Endothelial cell of umbilical vein (primary cell): ENCODE measurements at regions not wholly inside any gene's neighbourhood (a gene's known extent, or its start where the extent isn't known, plus 50 kb on each side); places are given as distances from the start of the nearest gene placed in this dataset.

Experiments used
- BruUV-seq: library from RNA; stranded (reverse); fragments of 400-500 nt; replicated peaks from 2 replicates; lab custom pipeline; 2021; lab: Mats Ljungman, UMichigan
- CTCF ChIA-PET: fragments of 300-600, 350-600 bp; sonication (Branson Sonifier 250); formaldehyde crosslinking; loops from one replicate; lab custom pipeline; 2021; ENCODE audit warnings: antibody characterized with exemption, inconsistent platforms; lab: Charles Lee
- POLR2A ChIA-PET: fragments of 300-600, 350-600 bp; sonication (Branson Sonifier 250); formaldehyde crosslinking; loops from one replicate; lab custom pipeline; 2021; ENCODE audit warnings: antibody characterized with exemption, inconsistent platforms; lab: Charles Lee
- DNase-seq: peaks from one replicate; pipeline ENCODE4 v3.0.0-alpha.2; 2011; ENCODE audit warnings: low read depth, low spot score
- FAIRE-seq: peaks from 2 replicates; lab custom pipeline; 2011; peaks lifted over from hg19 to GRCh38; lab: Jason Lieb, UNC
- H2AFZ ChIP-seq: 2 replicates; pipeline ENCODE4 v1.6.0; 2012; ENCODE audit warnings: low read depth, low read length, control low read depth, inconsistent platforms
- H3K27ac ChIP-seq: 2 replicates; pipeline ENCODE4 v1.5.1; 2011; ENCODE audit warnings: low read depth, mild to moderate bottlenecking, control low read depth, low read length, moderate library complexity; ENCODE audit not compliant: insufficient read depth
- H3K27me3 ChIP-seq, 2 experiments: 2 replicates each; pipeline versions ENCODE4 v1.6.0 to v1.6.1; 2011; ENCODE audit warnings: low read length in 2 of 2, mixed read lengths in 1 of 2; ENCODE audit not compliant: control insufficient read depth in 2 of 2, insufficient read depth in 2 of 2
- H3K36me3 ChIP-seq, 2 experiments: 2 replicates in 1 of 2; 3 replicates in 1 of 2; pipeline ENCODE4 v1.5.1; 2011; ENCODE audit warnings: low read length in 2 of 2, mild to moderate bottlenecking in 1 of 2, moderate library complexity in 1 of 2; ENCODE audit not compliant: control insufficient read depth in 2 of 2, insufficient read depth in 2 of 2; ENCODE audit errors: extremely low read depth in 1 of 2
- H3K4me1 ChIP-seq: 3 replicates; pipeline ENCODE4 v1.5.1; 2011; ENCODE audit warnings: mild to moderate bottlenecking, low read length; ENCODE audit not compliant: control insufficient read depth, insufficient read depth; ENCODE audit errors: extremely low read depth
- H3K4me2 ChIP-seq: 2 replicates; pipeline ENCODE4 v1.6.1; 2011; ENCODE audit warnings: low read length, control low read depth, mixed read lengths; ENCODE audit not compliant: insufficient read depth
- H3K4me3 ChIP-seq, 3 experiments: fragments of 200-600 bp in 1 of 3; sonication (generic), shearing (Covaris generic) in 1 of 3; replicated peaks in 1 of 3; 2 replicates each; pipeline ENCODE4 v1.5.1; 2011 to 2016; ENCODE audit warnings: control low read depth in 3 of 3, low read length in 3 of 3, mild to moderate bottlenecking in 2 of 3, inconsistent platforms in 1 of 3, low read depth in 1 of 3, moderate library complexity in 1 of 3; ENCODE audit not compliant: insufficient read depth in 1 of 3
- H3K79me2 ChIP-seq: 2 replicates; pipeline ENCODE4 v1.6.0; 2012; ENCODE audit warnings: low read length, inconsistent platforms; ENCODE audit not compliant: control insufficient read depth, insufficient read depth
- H3K9ac ChIP-seq: replicated peaks from 2 replicates; pipeline ENCODE3; 2011; ENCODE audit warnings: low read length, control low read depth; ENCODE audit not compliant: insufficient read depth; ENCODE audit errors: extremely low read depth
- H3K9me1 ChIP-seq: replicated peaks from 3 replicates; pipeline ENCODE4 v1.6.0; 2011; ENCODE audit warnings: mild to moderate bottlenecking, low read length; ENCODE audit not compliant: control insufficient read depth, insufficient read depth; ENCODE audit errors: extremely low read depth
- H3K9me3 ChIP-seq: replicated peaks from 2 replicates; pipeline ENCODE4 v1.5.1; 2012; ENCODE audit warnings: low read length, inconsistent platforms; ENCODE audit not compliant: control insufficient read depth, insufficient read depth
- H4K20me1 ChIP-seq: replicated peaks from 2 replicates; pipeline ENCODE3; 2011; ENCODE audit warnings: mild to moderate bottlenecking, low read length; ENCODE audit not compliant: control insufficient read depth, insufficient read depth; ENCODE audit errors: extremely low read depth
- EZH2 ChIP-seq: IDR thresholded peaks from 2 replicates; pipeline ENCODE4 v1.6.1; 2012; ENCODE audit warnings: borderline replicate concordance, low read depth, mild to moderate bottlenecking, moderate library complexity, low read length, inconsistent platforms; ENCODE audit not compliant: severe bottlenecking
- FOS ChIP-seq: IDR thresholded peaks from 2 replicates; pipeline ENCODE4 v1.6.1; 2011; ENCODE audit warnings: mild to moderate bottlenecking, low read length, moderate library complexity, borderline replicate concordance; ENCODE audit not compliant: insufficient read depth
- GATA2 ChIP-seq: IDR thresholded peaks from 2 replicates; pipeline ENCODE4 v1.7.0; 2011; ENCODE audit warnings: low read depth, mild to moderate bottlenecking, moderate library complexity, mixed read lengths, low read length; ENCODE audit not compliant: insufficient read length, insufficient read depth
- JUN ChIP-seq: IDR thresholded peaks from 2 replicates; pipeline ENCODE4 v1.6.1; 2011; ENCODE audit warnings: borderline replicate concordance, low read depth; ENCODE audit not compliant: insufficient read length, insufficient read depth
- MYC ChIP-seq: IDR thresholded peaks from one replicate; pipeline ENCODE4 v1.6.1; 2011; ENCODE audit warnings: mild to moderate bottlenecking, low read depth, low read length
- POLR2A ChIP-seq: IDR thresholded peaks from 2 replicates; pipeline ENCODE4 v1.6.1; 2012; ENCODE audit warnings: low read depth, mild to moderate bottlenecking, control low read depth, low read length
- POLR2AphosphoS5 ChIP-seq: IDR thresholded peaks from 2 replicates; pipeline ENCODE4 v1.6.1; 2012; ENCODE audit warnings: low read depth, mild to moderate bottlenecking, control low read depth, low read length, moderate library complexity; ENCODE audit not compliant: insufficient read depth
- dilution Hi-C: fragments of 300-500 bp; cut with MboI; formaldehyde crosslinking; loops from one replicate; pipeline ENCODE4 v1.15.0; 2019; ENCODE audit warnings: low sequenced_read_pairs; ENCODE audit not compliant: extremely low pct_ligation_motif_present
- intact Hi-C: fragments of 100-400 bp; cut with micrococcal nuclease; formaldehyde crosslinking; loops from one replicate; pipeline ENCODE4 v1.10.0; 2022
- TF ChIP-seq, protein P1 (sequence below): IDR thresholded peaks from 2 replicates; pipeline ENCODE4 v1.6.1; 2011; ENCODE audit not compliant: insufficient read depth, insufficient read length
- TF ChIP-seq, protein P2 (sequence below), 2 donors: IDR thresholded peaks; 1 replicate in 1 of 2; 2 replicates in 1 of 2; pipeline ENCODE4 v1.5.1; 2011; ENCODE audit warnings: low read length in 2 of 2, mild to moderate bottlenecking in 2 of 2, moderate library complexity in 2 of 2, control low read depth in 1 of 2, inconsistent platforms in 1 of 2, low read depth in 1 of 2; ENCODE audit not compliant: insufficient read depth in 1 of 2; ENCODE audit errors: extremely low read depth in 1 of 2

DNA sequence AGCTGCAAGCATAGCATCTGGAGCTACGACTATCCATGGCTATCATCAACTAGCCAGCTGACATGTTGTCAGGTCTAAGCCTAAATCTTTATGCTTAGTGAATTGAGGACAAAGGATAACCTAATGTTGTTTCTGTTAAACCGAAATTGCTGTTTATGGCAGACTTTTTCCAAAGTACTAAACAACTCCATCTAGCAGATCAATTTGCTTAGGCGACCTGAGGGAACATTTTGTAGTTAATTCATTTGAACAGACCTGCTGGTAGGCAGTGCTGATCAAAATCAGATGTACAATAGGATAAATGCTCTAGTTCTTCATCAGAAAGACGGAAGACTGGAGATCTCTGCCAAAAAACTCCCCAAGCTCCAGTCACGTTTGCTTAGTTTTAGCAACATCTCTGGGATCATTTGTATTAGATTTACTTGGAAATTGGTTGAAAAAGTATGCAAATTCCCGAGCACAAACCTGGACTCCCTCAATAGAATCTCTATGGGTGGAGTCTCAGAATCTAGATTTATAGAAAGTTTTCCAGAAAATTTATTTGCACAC is 301.6 kb upstream of the NRP1 start:
- intact Hi-C loops (no loop called here), dilution Hi-C loops (no loop called here)
- CTCF ChIA-PET: interaction anchor here (0.8 kb wide), 1 partner anchor 10 kb away, joined by 3 read pairs; no protein-coding TSS in a partner anchor
- Histone ChIP-seq H4K20me1 (no peaks in the 10 kb centered on the region), H3K27ac (no peak overlapping the region), H3K79me2 (no peaks in the 10 kb centered on the region), H3K36me3 (no peaks in the 10 kb centered on the region), H3K9me1 (no peaks in the 10 kb centered on the region), H3K4me2 (no peak overlapping the region), H3K4me1 (no peaks in the 10 kb centered on the region), H3K9me3 (no peaks in the 10 kb centered on the region), H3K9ac (no peak overlapping the region), H2AFZ (no peak overlapping the region), H3K4me3 (no peak overlapping the region), H3K27me3 (peaks cover 7 to 9% of the 10 kb centered on the region in 2 experiments)
- DNase-seq: no peak
- no TSS peak for BruUV-seq
- POLR2A ChIA-PET: no interaction called here
- FAIRE-seq: no peak
- no peak for TF ChIP-seq MYC
- TF ChIP-seq, protein P1, sequence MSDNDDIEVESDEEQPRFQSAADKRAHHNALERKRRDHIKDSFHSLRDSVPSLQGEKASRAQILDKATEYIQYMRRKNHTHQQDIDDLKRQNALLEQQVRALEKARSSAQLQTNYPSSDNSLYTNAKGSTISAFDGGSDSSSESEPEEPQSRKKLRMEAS: no peak
- no peak for TF ChIP-seq GATA2
- no peak for TF ChIP-seq POLR2AphosphoS5
- TF ChIP-seq, protein P2, sequence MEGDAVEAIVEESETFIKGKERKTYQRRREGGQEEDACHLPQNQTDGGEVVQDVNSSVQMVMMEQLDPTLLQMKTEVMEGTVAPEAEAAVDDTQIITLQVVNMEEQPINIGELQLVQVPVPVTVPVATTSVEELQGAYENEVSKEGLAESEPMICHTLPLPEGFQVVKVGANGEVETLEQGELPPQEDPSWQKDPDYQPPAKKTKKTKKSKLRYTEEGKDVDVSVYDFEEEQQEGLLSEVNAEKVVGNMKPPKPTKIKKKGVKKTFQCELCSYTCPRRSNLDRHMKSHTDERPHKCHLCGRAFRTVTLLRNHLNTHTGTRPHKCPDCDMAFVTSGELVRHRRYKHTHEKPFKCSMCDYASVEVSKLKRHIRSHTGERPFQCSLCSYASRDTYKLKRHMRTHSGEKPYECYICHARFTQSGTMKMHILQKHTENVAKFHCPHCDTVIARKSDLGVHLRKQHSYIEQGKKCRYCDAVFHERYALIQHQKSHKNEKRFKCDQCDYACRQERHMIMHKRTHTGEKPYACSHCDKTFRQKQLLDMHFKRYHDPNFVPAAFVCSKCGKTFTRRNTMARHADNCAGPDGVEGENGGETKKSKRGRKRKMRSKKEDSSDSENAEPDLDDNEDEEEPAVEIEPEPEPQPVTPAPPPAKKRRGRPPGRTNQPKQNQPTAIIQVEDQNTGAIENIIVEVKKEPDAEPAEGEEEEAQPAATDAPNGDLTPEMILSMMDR (IDR thresholded peaks at IDR 0.05; ENCODE audit: extremely low read depth in 1 of 2, insufficient read depth in 1 of 2, low read depth in 1 of 2, low read length in 2 of 2): no peak
- TF ChIP-seq EZH2: no peak
- no peak for TF ChIP-seq POLR2A
- no peak for TF ChIP-seq FOS
- TF ChIP-seq JUN: no peak
